Inferior parietal cortex (tissue), 1 donor: ENCODE measurements at regions not wholly inside any gene's neighbourhood (a gene's known extent, or its start where the extent isn't known, plus 50 kb on each side); places are given as distances from the start of the nearest gene placed in this dataset.
"Not testable (repeated sequence)": the region's sequence is repeated elsewhere in the genome, so short reads cannot be mapped to it uniquely, and the experiment has no call there.

Experiments used
- DNase-seq: peaks from one replicate; pipeline ENCODE4 v3.0.0-alpha.2; 2016; ENCODE audit errors: extremely low spot score

DNA sequence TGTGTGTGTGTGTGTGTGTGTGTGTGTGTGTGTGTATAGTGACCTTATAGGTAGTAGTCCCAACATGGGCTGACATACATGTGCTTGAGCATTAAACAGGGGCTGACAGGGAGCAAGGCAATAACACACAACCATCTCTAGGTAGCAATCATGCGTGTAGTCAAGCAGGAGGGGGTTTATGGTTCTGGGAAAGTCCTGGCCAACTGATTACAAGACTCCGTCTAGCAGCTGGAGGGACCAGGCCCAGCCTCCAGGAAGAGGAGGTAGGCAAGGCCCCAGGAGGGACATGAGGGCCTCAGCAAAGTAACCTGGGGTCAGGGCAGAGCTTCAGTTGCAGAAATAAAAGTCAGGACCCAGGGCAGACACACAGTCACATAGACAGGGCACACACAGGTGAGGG, 60.6 kb upstream of the E2F3 start:
- DNase-seq = no peak

DNA sequence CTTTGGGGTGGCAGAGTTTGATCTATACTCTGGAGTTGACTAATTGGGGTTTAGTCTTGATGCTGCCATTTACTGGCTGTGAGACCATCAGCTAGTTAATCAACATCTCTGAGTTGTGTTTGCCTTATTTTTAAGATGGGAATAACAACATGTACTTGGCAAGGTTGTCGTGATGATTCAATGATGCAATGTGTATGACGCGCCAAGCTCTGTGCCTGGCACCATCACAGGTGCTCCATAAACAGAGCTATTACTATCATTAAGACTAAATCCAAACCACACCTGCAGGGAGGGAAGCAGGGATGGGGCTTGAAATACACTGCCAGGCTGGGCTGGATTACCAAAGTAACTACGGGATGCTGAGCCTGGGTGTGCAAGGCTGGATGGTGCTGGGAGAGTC, 60.1 kb upstream of the E2F3 start:
- no peak for DNase-seq

DNA sequence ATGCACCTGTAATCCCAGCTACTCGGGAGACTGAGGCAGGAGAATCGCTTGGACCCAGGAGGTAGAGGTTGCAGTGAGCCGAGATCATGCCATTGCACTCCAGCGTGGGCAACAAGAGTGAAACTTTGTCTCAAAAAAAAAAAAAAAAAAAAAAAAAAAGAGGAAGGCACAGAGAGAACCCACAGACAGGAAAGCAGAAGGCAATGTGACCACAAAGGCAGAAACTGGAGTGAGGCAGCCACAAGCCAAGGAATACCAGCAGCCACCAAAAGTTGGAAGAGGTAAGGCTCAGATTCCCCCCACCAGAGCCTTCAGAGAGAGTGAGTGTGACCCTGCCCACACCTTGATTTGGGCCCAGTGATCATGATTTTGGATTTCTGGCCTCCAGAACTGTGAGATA, 54.7 kb upstream of the E2F3 start:
- DNase-seq = not testable (repeated sequence)

- no peak for DNase-seq
These were observed 53.6 kb upstream of the E2F3 start for GRCh38 chr6:20348041-20348440.

DNA sequence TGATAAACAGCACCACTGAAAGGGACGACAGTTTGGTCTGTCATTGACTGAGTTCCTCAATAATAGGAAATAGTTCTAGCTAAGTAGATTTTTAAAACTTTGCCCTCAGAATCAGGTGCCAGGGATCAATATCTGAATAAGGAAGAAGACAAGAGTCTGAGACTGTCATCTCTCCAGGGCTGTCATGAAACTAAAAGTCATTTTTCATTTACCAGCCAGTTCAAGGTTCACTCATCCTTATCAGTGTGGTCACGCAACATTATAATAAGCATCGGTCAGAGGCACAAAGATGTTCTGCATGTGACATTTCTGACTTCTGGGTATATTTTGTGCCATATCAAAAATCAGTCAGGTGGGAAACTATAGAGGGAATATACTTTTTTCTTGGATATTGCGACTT, 52.5 kb upstream of the E2F3 start:
- DNase-seq = no peak

- no peak for DNase-seq
These were observed 51.5 kb upstream of the E2F3 start for GRCh38 chr6:20350215-20350614.

GRCh38 chr6:20351534-20351933, 50.1 kb upstream of the E2F3 start:
- no peak for DNase-seq
